ENCODE measurements at regions not wholly inside any gene's neighbourhood (a gene's known extent, or its start where the extent isn't known, plus 50 kb on each side); places are given as distances from the start of the nearest gene placed in this dataset.

GRCh38 chr5:8473827-8474568 lies 605.0 kb downstream of the MTRR start:
- ChIA-PET POLR2A (no interaction called here), CTCF (ENCODE audit: low intra/inter-chr PET ratio, low total read pairs) (no interaction called here)
- intact Hi-C loops (cut with micrococcal nuclease; ENCODE audit: unreplicated experiment), result no loop called here
- Histone ChIP-seq H3K4me1 (ENCODE audit: insufficient read depth, low read length) (no peaks in the 10 kb centered on the region; the same call in 1 of the 2 replicates), H3K4me3 (replicated peaks in 1 of 3; ENCODE audit: insufficient read depth in 1 of 3, low read depth in 2 of 3, low read length in 3 of 3) (no peak overlapping the region), H3K4me2 (ENCODE audit: low read depth, low read length) (no peak overlapping the region), H3K79me2 (ENCODE audit: insufficient read depth, low read length) (no peaks in the 10 kb centered on the region), H3K27me3 (ENCODE audit: control insufficient read depth in 1 of 2, insufficient read depth in 2 of 2, low read length in 2 of 2) (no peaks in the 10 kb centered on the region), H3K9ac (ENCODE audit: insufficient read depth, low read depth, low read length) (no peak overlapping the region), H3K36me3 (replicated peaks in 1 of 2; ENCODE audit: control insufficient read depth in 1 of 2, insufficient read depth in 2 of 2, low read length in 2 of 2) (no peaks in the 10 kb centered on the region), H4K20me1 (ENCODE audit: insufficient read depth, low read length) (no peaks in the 10 kb centered on the region), H3K27ac (ENCODE audit: extremely low read length, insufficient read depth, low read length) (no peak overlapping the region), H2AFZ (ENCODE audit: low read length) (no peak overlapping the region), H3K9me3 (ENCODE audit: low read length) (peaks cover 82% of the 10 kb centered on the region)
- WGBS (ENCODE audit: low lambda C conversion rate), result 36% methylated on average over 6 of the region's 6 CpGs
- no TSS peak for BruUV-seq (replicated peaks)
- no peak for FAIRE-seq
- DNase-seq (ENCODE audit: low spot score), result no peak
- ATAC-seq, result no peak
- in situ Hi-C loops (cut with HindIII; ENCODE audit: extremely low pct_ligation_motif_present, low pct_unique_long_range_greater_than_20kb), result no loop called here
- TF ChIP-seq ZNF547 (CRISPR knock-in tag; IDR thresholded peaks at IDR 0.05) (no peak), BRD4 (CRISPR knock-in tag; IDR thresholded peaks at IDR 0.05) (no peak), PATZ1 (CRISPR knock-in tag; IDR thresholded peaks at IDR 0.05) (no peak), ZNF24 (IDR thresholded peaks at IDR 0.05) (no peak), ZNF569 (CRISPR knock-in tag; IDR thresholded peaks at IDR 0.05; ENCODE audit: borderline replicate concordance) (no peak), AGO2 (optimal IDR thresholded peaks at IDR 0.05; ENCODE audit: low read depth, low read length) (no peak), MNT (IDR thresholded peaks at IDR 0.05) (no peak), FOXM1 (CRISPR knock-in tag; IDR thresholded peaks at IDR 0.05) (no peak), CSRNP2 (CRISPR knock-in tag; conservative IDR thresholded peaks at IDR 0.05; ENCODE audit: low read depth) (no peak), EED (CRISPR knock-in tag; IDR thresholded peaks at IDR 0.05) (no peak), CCAR2 (optimal IDR thresholded peaks at IDR 0.05; ENCODE audit: low read depth, low read length) (no peak), TGIF2 (CRISPR knock-in tag; IDR thresholded peaks at IDR 0.05) (no peak), ZFP91 (CRISPR knock-in tag; IDR thresholded peaks at IDR 0.05; ENCODE audit: borderline replicate concordance) (no peak)
